ENCODE measurements at regions not wholly inside any gene's neighbourhood (a gene's known extent, or its start where the extent isn't known, plus 50 kb on each side); places are given as distances from the start of the nearest gene placed in this dataset.

DNA sequence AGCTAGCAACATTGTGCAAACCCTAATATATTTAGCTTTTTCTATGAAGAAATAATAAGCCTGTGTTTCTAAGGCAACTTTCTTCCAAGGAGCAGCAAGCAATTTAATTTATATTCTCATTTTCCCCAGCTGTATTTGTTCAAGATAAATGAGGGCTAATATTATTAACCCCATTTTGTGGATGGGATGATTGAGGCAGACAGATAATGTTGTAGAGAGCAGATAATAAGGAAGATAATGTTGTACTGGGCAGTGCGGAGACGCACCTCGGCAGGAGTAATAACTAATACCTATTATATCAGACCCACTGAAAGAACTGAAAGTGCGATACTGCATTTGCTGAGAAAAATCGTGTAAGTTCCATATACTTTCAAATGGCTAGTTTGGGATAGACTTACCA lies 344.1 kb upstream of the FANCL start (continued):
- TF ChIP-seq ZBTB40 (IDR thresholded peaks at IDR 0.05; ENCODE audit: borderline replicate concordance) (no peak), USF1 (IDR thresholded peaks at IDR 0.05; ENCODE audit: borderline replicate concordance, extremely low read length, insufficient read depth, low read depth, low read length) (no peak)

DNA sequence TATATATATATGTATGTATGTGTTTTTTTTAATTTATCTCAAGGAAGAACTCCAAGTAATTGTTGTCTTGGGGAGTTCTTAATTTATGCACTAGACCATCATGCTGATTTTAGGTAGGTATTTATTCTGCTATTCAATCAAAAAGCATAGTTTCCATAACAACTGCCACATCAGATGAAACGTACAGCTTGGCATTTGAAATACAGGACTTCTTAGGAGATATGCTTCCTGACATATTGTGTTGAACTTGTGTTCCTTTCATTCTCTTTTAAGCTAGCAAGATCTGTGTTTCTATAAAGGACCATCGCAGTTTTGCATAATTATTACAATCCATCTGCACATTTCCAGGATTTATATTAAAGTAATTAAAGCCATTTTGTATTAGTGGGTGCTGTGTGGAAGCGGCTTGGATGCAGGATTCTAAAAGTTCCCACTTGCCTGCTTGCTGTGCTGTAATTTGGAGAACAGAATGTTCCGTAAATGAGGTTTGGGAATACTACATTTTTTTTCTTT lies 343.5 kb upstream of the FANCL start:
- FAIRE-seq (no peak), ATAC-seq (no peak), DNase-seq (ENCODE audit: low read depth, low spot score) (no peak)
- Histone ChIP-seq H3K27ac (ENCODE audit: control insufficient read depth, insufficient read depth) (no peak overlapping the region), H3K79me2 (ENCODE audit: control insufficient read depth, insufficient read depth, low read length) (no peaks in the 10 kb centered on the region), H3K4me1 (ENCODE audit: control insufficient read depth, insufficient read depth, low read length) (no peaks in the 10 kb centered on the region), H3K9ac (ENCODE audit: control insufficient read depth, insufficient read depth, low read length) (no peak overlapping the region), H2AFZ (ENCODE audit: control insufficient read depth, low read depth, low read length) (no peak overlapping the region), H3K4me2 (ENCODE audit: control insufficient read depth, insufficient read depth) (no peak overlapping the region), H3K27me3 (replicated peaks in 1 of 2; ENCODE audit: control insufficient read depth in 2 of 2, insufficient read depth in 2 of 2, low read length in 1 of 2) (no peaks in the 10 kb centered on the region), H3K36me3 (ENCODE audit: control insufficient read depth in 2 of 2, insufficient read depth in 2 of 2, low read length in 1 of 2) (no peaks in the 10 kb centered on the region), H3K9me3 (replicated peaks; ENCODE audit: control insufficient read depth, insufficient read depth, low read length) (no peaks in the 10 kb centered on the region), H4K20me1 (ENCODE audit: control insufficient read depth, insufficient read depth) (no peaks in the 10 kb centered on the region), H3K4me3 (no peak overlapping the region)
- in situ Hi-C loops (cut with MboI) (no loop called here), intact Hi-C loops (cut with micrococcal nuclease; ENCODE audit: unreplicated experiment) (no loop called here)
- ChIA-PET CTCF (no interaction called here), SMC1A (ENCODE audit: uncharacterized antibody, unreplicated experiment) (interaction anchor here (1.0 kb wide), 1 partner anchor 9 kb away, joined by 3 read pairs; no protein-coding TSS in a partner anchor), POLR2A (no interaction called here), RAD21 (ENCODE audit: unreplicated experiment) (no interaction called here)
- no peak for TF ChIP-seq SPI1 (IDR thresholded peaks at IDR 0.05; ENCODE audit: borderline replicate concordance, insufficient read depth, low read depth, low read length)
- no peak for TF ChIP-seq EED (IDR thresholded peaks at IDR 0.05; ENCODE audit: low read depth)
- TF ChIP-seq ATF2 (IDR thresholded peaks at IDR 0.05; ENCODE audit: low read length), result no peak
- 35% methylated on average over 4 of the region's 4 CpGs for WGBS (ENCODE audit: insufficient coverage, insufficient replicate concordance, low lambda C conversion rate, missing lambda C conversion rate)
- no TSS peak for BruUV-seq (replicated peaks)

All from GM12878 (cell line).